ENCODE measurements at regions not wholly inside any gene's neighbourhood (a gene's known extent, or its start where the extent isn't known, plus 50 kb on each side); places are given as distances from the start of the nearest gene placed in this dataset.

GRCh38 chr19:28155265-28155664, 1057.7 kb downstream of the UQCRFS1 start:
- TF ChIP-seq CTCF (IDR thresholded peaks at IDR 0.05) (no peak), POLR2A (IDR thresholded peaks at IDR 0.05) (no peak)
